ENCODE measurements at regions not wholly inside any gene's neighbourhood (a gene's known extent, or its start where the extent isn't known, plus 50 kb on each side); places are given as distances from the start of the nearest gene placed in this dataset.

- Mint-ChIP-seq H3K4me1 (no peaks in the 10 kb centered on the region), H3K9me3 (peaks cover 2% of the 10 kb centered on the region), H3K27me3 (no peaks in the 10 kb centered on the region), H3K27ac (no peak overlapping the region), H3K36me3 (ENCODE audit: low read depth) (no peaks in the 10 kb centered on the region), H3K4me3 (no peak overlapping the region)
- ChIA-PET POLR2A (no interaction called here), CTCF (no interaction called here)
- DNase-seq: no peak
These were observed 840.3 kb downstream of the GALC start for GRCh38 chr14:87152693-87153092.

GRCh38 chr14:87149583-87150354 lies 843.2 kb downstream of the GALC start:
- Mint-ChIP-seq H3K36me3 (ENCODE audit: low read depth) (no peaks in the 10 kb centered on the region), H3K4me3 (no peak overlapping the region), H3K27ac (no peak overlapping the region), H3K4me1 (no peaks in the 10 kb centered on the region), H3K9me3 (no peaks in the 10 kb centered on the region), H3K27me3 (no peaks in the 10 kb centered on the region)
- DNase-seq: no peak
- ChIA-PET CTCF (no interaction called here), POLR2A (no interaction called here)

- Mint-ChIP-seq H3K4me3 (no peak overlapping the region), H3K27ac (no peak overlapping the region), H3K9me3 (no peaks in the 10 kb centered on the region), H3K36me3 (ENCODE audit: low read depth) (no peaks in the 10 kb centered on the region), H3K27me3 (no peaks in the 10 kb centered on the region), H3K4me1 (no peaks in the 10 kb centered on the region)
- POLR2A ChIA-PET: no interaction called here
- DNase-seq: no peak
- CTCF ChIA-PET: no interaction called here
These were observed 844.3 kb downstream of the GALC start for GRCh38 chr14:87148655-87149054.

- Mint-ChIP-seq H3K4me3 (no peak overlapping the region), H3K27me3 (no peaks in the 10 kb centered on the region), H3K36me3 (ENCODE audit: low read depth) (no peaks in the 10 kb centered on the region), H3K27ac (no peak overlapping the region), H3K9me3 (no peaks in the 10 kb centered on the region), H3K4me1 (no peaks in the 10 kb centered on the region)
- no peak for DNase-seq
- CTCF ChIA-PET: no interaction called here
- POLR2A ChIA-PET: no interaction called here
These were observed 850.3 kb downstream of the GALC start for GRCh38 chr14:87142551-87143211.

GRCh38 chr14:87141801-87142200 lies 851.2 kb downstream of the GALC start:
- no peaks in the 10 kb centered on the region for H3K36me3 Mint-ChIP-seq (ENCODE audit: low read depth)
- no peak overlapping the region for H3K27ac Mint-ChIP-seq
- H3K27me3 Mint-ChIP-seq: no peaks in the 10 kb centered on the region
- ChIA-PET CTCF (no interaction called here), POLR2A (no interaction called here)
- H3K9me3 Mint-ChIP-seq: peaks cover 4% of the 10 kb centered on the region
- no peak for DNase-seq
- H3K4me1 Mint-ChIP-seq: no peaks in the 10 kb centered on the region
- H3K4me3 Mint-ChIP-seq: no peak overlapping the region

GRCh38 chr14:87139299-87139698 lies 853.7 kb downstream of the GALC start:
- H3K9me3 Mint-ChIP-seq: peaks cover 4% of the 10 kb centered on the region
- DNase-seq: no peak
- H3K36me3 Mint-ChIP-seq (ENCODE audit: low read depth): no peaks in the 10 kb centered on the region
- ChIA-PET CTCF (no interaction called here), POLR2A (no interaction called here)
- no peaks in the 10 kb centered on the region for H3K4me1 Mint-ChIP-seq
- no peak overlapping the region for H3K27ac Mint-ChIP-seq
- no peak overlapping the region for H3K4me3 Mint-ChIP-seq
- no peaks in the 10 kb centered on the region for H3K27me3 Mint-ChIP-seq

- no peak overlapping the region for H3K27ac Mint-ChIP-seq
- POLR2A ChIA-PET: no interaction called here
- CTCF ChIA-PET: no interaction called here
- H3K9me3 Mint-ChIP-seq: peaks cover 7% of the 10 kb centered on the region
- no peak overlapping the region for H3K4me3 Mint-ChIP-seq
- H3K4me1 Mint-ChIP-seq: no peaks in the 10 kb centered on the region
- no peaks in the 10 kb centered on the region for H3K36me3 Mint-ChIP-seq (ENCODE audit: low read depth)
- H3K27me3 Mint-ChIP-seq: no peaks in the 10 kb centered on the region
- no peak for DNase-seq
These were observed 859.7 kb downstream of the GALC start for GRCh38 chr14:87133073-87133801.

GRCh38 chr14:87131879-87132278 lies 861.1 kb downstream of the GALC start:
- Mint-ChIP-seq H3K4me1 (no peaks in the 10 kb centered on the region), H3K27me3 (no peaks in the 10 kb centered on the region), H3K36me3 (ENCODE audit: low read depth) (no peaks in the 10 kb centered on the region), H3K27ac (no peak overlapping the region), H3K9me3 (peaks cover 3% of the 10 kb centered on the region), H3K4me3 (no peak overlapping the region)
- DNase-seq: no peak
- POLR2A ChIA-PET: no interaction called here
- CTCF ChIA-PET: interaction anchor here (0.6 kb wide), 1 partner anchor 631 kb away, joined by 3 read pairs; no protein-coding TSS in a partner anchor

- Mint-ChIP-seq H3K27ac (no peak overlapping the region), H3K4me3 (no peak overlapping the region), H3K4me1 (no peaks in the 10 kb centered on the region), H3K9me3 (peaks cover 2% of the 10 kb centered on the region), H3K27me3 (no peaks in the 10 kb centered on the region), H3K36me3 (ENCODE audit: low read depth) (no peaks in the 10 kb centered on the region)
- ChIA-PET POLR2A (no interaction called here), CTCF (no interaction called here)
- no peak for DNase-seq
These were observed 870.8 kb downstream of the GALC start for GRCh38 chr14:87122166-87122565.

GRCh38 chr14:87121716-87122115 lies 871.3 kb downstream of the GALC start:
- CTCF ChIA-PET: no interaction called here
- Mint-ChIP-seq H3K36me3 (ENCODE audit: low read depth) (no peaks in the 10 kb centered on the region), H3K27me3 (no peaks in the 10 kb centered on the region), H3K4me3 (no peak overlapping the region), H3K4me1 (no peaks in the 10 kb centered on the region), H3K9me3 (peaks cover 2% of the 10 kb centered on the region), H3K27ac (no peak overlapping the region)
- DNase-seq: no peak
- POLR2A ChIA-PET: no interaction called here

- Mint-ChIP-seq H3K9me3 (peaks cover 2% of the 10 kb centered on the region), H3K4me3 (no peak overlapping the region), H3K4me1 (no peaks in the 10 kb centered on the region), H3K27ac (no peak overlapping the region), H3K27me3 (no peaks in the 10 kb centered on the region), H3K36me3 (ENCODE audit: low read depth) (no peaks in the 10 kb centered on the region)
- CTCF ChIA-PET: no interaction called here
- DNase-seq: no peak
- POLR2A ChIA-PET: no interaction called here
These were observed 877.7 kb downstream of the GALC start for GRCh38 chr14:87115234-87115633.

GRCh38 chr14:87113286-87113685 lies 879.7 kb downstream of the GALC start:
- Mint-ChIP-seq H3K27me3 (no peaks in the 10 kb centered on the region), H3K4me3 (no peak overlapping the region), H3K27ac (no peak overlapping the region), H3K4me1 (no peaks in the 10 kb centered on the region), H3K9me3 (no peaks in the 10 kb centered on the region), H3K36me3 (ENCODE audit: low read depth) (no peaks in the 10 kb centered on the region)
- POLR2A ChIA-PET: no interaction called here
- CTCF ChIA-PET: interaction anchor here (1.5 kb wide), 1 partner anchor 10 kb away, joined by 5 read pairs; no protein-coding TSS in a partner anchor
- no peak for DNase-seq

GRCh38 chr14:87111741-87112140 lies 881.2 kb downstream of the GALC start:
- Mint-ChIP-seq H3K27ac (no peak overlapping the region), H3K4me3 (no peak overlapping the region), H3K9me3 (no peaks in the 10 kb centered on the region), H3K36me3 (ENCODE audit: low read depth) (no peaks in the 10 kb centered on the region), H3K27me3 (no peaks in the 10 kb centered on the region), H3K4me1 (no peaks in the 10 kb centered on the region)
- no peak for DNase-seq
- POLR2A ChIA-PET: no interaction called here
- CTCF ChIA-PET: no interaction called here
